Transverse colon (tissue), 4 donors: ENCODE measurements at regions not wholly inside any gene's neighbourhood (a gene's known extent, or its start where the extent isn't known, plus 50 kb on each side); places are given as distances from the start of the nearest gene placed in this dataset.

Experiments
- CTCF ChIP-seq, 5 experiments: fragments of 200-600 bp in 3 of 5; fragments of 450-650 bp in 2 of 5; sonication (generic) in 3 of 5; IDR thresholded peaks; 1 replicate in 2 of 5; 2 replicates in 3 of 5; pipeline ENCODE4 v1.5.1; 2016 to 2017; ENCODE audit warnings: antibody characterized with exemption in 5 of 5, inconsistent platforms in 3 of 5, mild to moderate bottlenecking in 2 of 5, moderate library complexity in 1 of 5
- POLR2A ChIP-seq: fragments of 450-650 bp; IDR thresholded peaks from one replicate; pipeline ENCODE4 v1.6.1; 2016; ENCODE audit warnings: antibody characterized with exemption, mild to moderate bottlenecking, moderate library complexity
- POLR2AphosphoS5 ChIP-seq, 3 donors: sonication (generic); formaldehyde crosslinking; IDR thresholded peaks; one replicate each; pipeline ENCODE4 v1.6.1; 2016; ENCODE audit warnings: antibody characterized with exemption in 3 of 3

- no peak for TF ChIP-seq POLR2AphosphoS5 (IDR thresholded peaks at IDR 0.05)
- no peak for TF ChIP-seq CTCF (IDR thresholded peaks at IDR 0.05)
- TF ChIP-seq POLR2A: no peak
Measured at GRCh38 chr12:61652265-61652664, 607.9 kb upstream of the USP15 start.
